GM19025 (cell line): ENCODE measurements at regions not wholly inside any gene's neighbourhood (a gene's known extent, or its start where the extent isn't known, plus 50 kb on each side); places are given as distances from the start of the nearest gene placed in this dataset.
A peak's percentile ranks its signal among the peaks of the same experiment; 100 is the strongest.

Experiments used
- ATAC-seq: cut with Tn5 transposase; IDR thresholded peaks from one replicate; pipeline ENCODE4 v1.9.1; 2021; ENCODE audit warnings: mild to moderate bottlenecking, low read depth, moderate library complexity; ENCODE audit not compliant: unreplicated experiment

DNA sequence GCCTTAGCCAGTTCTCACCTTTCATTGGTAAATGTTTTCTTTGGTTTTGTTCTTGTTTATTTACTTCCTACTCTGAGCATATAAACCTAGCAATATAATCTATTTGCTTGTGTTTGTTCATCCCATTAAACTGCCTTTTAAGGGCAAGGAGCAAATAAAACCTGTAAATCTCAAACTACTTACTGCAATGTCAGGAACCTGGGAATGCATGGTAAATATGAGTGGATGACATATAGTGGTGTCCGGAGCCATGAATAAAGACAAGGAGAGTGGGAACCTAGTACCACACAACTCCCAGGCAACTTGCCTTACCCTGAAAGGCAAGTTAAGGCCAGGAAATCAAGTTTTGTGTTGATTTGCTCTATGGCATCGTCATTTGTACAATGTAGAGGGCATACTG lies 1133.7 kb upstream of the NCAM2 start:
- ATAC-seq, result no peak

DNA sequence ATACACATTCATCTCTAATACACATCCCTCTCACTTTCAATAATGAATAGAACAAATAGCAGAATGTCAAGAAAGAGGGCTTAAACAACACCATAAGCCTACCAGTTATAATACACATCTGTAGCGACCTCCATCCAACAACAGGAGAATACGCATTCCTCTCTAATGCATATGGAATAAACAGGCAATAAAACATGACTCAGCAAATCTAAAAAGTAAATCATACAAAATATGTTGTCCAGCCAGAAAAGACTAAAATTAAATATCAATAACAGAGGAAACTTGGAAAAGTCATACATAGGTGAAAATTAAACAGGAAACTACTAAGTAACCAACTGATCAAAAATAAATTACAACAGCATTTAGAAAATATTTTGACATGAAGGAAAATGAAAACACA lies 1127.5 kb upstream of the NCAM2 start:
- ATAC-seq, result no peak

DNA sequence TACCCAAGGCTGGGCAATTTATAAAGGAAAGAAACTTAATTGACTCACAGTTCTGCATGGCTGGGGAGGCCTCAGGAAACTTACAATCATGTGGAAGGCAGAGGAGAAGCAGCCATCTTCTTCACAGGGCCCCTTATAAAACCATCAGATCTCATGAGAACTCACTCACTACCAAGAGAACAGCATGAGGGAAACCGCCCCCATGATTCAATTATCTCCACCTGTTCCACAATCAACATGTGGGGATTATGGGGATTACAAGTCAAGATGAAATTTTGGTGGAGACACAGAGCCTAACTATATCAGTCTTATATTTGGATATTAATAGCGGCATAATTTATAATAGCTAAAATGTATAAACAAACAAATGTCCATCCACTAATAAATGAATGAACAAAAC lies 1123.7 kb upstream of the NCAM2 start:
- no peak for ATAC-seq

DNA sequence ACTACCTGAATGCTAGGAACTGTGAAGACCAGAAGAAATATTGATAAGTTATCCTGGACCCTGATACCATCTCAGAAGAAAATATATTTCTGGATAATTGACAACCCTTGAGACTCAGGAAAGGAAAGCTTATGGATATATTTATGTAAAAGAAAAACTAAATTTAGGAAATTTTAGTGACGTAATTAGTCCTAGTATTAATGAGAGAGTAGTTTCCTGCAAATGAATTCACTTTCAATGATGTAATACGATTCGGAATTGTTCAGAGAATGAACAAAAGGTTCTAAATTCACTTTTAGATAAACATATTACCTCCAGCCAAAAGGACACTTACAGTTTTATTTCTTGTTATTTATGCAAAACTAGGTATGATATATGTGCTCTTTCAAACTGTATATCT lies 1120.1 kb upstream of the NCAM2 start:
- no peak for ATAC-seq

DNA sequence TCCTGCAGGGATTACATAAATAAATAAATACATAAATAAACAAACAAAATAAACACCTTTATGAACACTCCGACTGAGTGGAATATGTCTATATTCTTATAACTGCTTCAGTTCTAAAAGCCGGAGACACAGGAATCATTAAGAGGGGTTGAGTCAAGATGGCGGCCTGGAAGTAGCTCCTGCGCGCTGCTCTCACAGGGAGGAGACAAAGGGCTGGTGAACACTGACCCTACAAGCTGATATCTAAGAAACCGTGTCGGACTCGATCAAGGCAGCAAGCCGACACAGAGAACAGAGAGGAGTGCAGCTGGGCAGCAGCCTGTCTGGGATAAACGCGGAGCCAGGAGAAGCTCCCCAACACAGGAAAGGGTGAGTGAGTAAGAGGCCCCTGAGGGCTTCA lies 1098.6 kb upstream of the NCAM2 start:
- no peak for ATAC-seq

DNA sequence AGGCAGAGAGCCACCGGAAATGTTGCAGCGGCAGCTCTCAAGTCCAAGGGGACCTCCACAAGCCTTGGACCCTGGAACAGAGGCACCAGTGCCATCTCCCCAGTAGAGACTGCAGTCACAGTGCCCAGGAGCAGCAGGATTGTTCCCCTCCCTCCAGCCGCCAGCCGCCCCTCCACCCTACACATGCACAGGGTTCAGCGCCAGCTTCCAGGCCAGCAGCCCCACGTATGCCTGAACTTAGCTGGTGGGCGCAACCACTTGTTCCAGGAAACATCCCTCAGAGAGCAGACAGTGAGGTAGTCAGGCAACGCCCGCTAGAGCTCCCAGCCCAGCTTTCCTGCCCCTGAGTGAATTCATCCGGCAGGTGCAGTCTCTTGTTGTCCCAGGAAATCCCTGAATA lies 1098.1 kb upstream of the NCAM2 start:
- ATAC-seq, result no peak

DNA sequence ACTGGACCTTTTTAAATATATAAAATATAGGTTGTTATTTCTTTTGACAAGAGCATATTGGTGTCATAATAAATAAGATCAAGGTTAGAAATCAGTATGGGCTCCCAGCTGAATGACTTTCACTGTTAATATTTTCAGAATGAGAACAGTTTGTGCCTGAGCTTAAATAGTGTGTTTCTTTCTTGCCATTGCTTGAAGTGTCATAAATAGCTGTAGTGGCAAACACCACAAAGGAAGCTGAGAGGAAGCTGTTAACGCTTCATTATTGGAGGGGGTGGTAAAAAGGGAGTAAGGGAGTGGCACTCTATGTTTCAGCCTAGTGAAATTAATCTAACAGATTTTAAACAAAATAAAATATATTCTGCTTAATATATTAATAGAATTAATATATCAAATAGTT lies 1089.8 kb upstream of the NCAM2 start:
- ATAC-seq, result no peak

DNA sequence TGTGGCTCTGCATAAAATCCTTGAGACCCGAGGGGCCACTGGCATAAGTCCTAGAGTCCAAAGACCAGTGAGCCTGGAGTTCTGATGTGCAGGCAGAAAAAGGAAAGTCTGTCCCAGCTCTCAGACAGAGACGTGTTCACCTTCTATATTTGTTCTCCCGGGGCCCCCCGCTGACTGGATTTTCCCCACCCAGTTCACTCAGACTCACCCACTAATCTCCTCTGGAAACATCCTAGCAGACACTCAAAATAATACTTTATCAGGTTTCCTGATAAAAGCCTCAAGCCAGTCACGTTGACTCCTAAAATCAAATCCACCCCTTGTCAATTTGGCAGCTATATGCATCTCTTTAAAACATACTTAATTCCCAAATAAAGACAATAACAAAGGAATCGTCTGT lies 1084.2 kb upstream of the NCAM2 start:
- ATAC-seq, result no peak

DNA sequence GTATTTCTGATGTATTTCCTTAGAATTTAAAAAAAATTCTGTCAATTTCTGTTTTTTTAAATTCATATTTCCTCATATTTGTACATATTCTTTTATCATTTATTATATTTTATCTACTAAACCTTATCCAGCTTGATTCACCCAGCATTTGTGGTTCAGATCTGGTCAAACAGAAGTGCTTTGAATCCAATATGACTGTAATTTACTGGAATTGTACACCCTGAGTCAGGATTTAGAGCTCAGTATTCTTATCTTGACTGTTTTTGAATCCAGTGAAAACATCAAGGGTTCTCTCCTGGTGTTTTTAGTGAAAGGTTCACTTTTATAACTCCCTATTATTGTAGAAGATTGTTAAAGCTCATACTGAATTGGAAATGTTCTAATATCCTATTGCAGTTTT lies 1077.0 kb upstream of the NCAM2 start:
- ATAC-seq, result no peak

DNA sequence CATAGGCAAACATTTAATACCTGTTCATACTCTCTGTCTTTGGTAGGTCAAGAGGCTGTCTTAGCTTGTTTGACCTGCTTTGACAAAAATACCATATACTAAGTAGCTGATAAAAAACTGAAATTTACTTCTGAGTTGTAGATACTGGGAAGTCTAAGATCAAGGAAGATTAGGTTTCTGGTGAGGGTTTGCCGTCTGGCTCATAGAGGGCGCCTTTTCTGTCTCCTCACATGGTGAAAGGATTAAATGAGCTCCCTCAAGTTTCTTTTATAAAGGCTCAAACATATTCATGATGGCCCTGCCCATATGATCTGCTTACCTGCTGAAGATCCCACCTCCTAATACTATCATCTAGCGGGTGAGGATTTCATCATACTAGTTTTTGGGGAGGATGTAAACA lies 1076.1 kb upstream of the NCAM2 start:
- no peak for ATAC-seq

DNA sequence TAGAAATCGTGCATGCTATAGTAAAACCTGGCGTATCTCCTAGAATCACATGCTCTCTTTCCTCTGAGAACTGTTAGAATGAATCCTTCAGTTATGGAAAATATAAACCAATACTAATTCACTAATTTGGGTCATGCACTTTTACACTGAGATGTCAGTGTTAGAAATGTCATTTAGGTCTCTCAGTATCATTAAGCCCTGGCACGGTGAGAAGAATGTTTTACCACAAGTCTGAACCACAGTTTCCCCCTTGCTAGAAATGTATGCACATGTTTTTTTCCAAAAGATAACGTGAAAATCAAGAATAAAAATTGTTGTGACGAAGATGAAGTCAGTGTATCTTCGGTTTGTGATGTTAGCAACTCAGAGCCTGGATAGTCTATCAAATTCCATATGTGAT lies 1062.7 kb upstream of the NCAM2 start:
- ATAC-seq, result no peak

DNA sequence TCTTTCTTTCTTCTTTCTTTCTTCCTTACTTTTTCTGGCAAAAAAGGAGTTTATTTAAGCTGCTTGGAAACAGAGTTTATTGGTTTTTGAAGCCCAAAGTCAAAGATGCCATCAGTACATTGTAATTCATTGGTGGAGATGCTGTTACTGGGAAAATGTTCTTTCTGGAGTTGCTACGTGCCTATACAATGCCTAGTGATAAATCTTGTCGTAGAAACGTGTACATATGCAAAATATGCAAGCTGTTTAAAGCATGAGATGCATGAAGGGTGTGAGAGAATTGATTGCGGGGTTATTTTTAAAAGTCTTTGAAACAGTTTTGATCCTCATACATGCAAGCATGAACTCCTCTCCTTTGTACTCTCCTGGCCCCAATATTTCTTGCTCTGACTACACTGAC lies 1060.6 kb upstream of the NCAM2 start:
- ATAC-seq, result no peak

DNA sequence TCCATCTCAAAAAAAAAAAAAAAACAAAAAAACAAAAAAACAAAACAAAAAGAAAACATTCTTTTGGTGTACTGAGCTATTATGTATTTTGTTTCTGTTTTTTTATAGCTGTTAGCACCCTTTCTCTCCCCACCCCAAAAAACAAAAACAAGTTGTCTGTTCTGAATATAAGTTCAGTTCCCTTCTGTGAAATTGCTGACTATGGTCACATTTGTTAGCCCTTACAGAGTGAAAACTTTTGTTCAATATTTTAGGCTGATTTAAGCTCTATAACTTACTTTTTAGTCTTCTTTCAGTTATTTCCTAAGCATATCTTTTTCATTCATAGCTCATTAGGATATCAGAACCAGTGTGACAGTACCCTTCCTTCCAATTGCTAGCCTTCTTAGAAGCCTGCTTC lies 1056.6 kb upstream of the NCAM2 start:
- no peak for ATAC-seq

DNA sequence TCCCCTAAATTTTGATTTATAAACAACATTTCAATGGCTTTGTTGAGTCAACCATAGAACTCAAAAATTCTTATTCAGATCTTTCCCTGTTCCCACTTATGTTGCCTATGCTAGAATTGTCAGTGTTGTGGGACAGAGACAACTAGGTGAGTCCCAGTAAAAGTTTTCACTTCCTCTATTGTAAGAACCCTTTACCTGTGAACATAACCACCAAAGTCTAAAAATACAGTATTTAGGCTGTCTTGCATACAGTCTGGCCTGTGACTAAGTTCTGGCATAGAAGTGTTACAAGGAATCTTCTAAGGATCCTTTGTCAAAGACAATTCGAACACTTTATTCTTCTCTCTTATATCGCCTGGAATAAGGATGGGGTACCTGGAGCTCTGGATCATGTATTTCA lies 1047.9 kb upstream of the NCAM2 start:
- ATAC-seq, result no peak

DNA sequence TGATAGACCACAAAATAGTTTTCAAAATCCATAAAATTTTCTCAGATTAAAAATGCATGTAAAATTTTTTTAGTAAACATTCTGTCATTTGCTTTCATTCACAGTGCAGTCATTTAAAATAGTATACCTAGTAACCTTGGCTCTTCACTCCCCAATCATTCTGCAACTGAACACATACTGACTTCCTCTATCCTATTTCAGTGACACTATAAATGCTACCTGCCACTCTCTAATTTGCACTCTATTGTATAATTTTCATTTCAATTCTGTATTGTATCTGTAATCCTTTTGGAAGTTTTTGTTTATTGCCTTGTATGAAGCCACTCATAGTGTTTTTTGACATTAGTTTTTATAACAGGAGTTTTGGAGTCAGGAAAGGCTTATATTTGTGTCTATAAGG lies 1029.1 kb upstream of the NCAM2 start:
- ATAC-seq, result no peak

DNA sequence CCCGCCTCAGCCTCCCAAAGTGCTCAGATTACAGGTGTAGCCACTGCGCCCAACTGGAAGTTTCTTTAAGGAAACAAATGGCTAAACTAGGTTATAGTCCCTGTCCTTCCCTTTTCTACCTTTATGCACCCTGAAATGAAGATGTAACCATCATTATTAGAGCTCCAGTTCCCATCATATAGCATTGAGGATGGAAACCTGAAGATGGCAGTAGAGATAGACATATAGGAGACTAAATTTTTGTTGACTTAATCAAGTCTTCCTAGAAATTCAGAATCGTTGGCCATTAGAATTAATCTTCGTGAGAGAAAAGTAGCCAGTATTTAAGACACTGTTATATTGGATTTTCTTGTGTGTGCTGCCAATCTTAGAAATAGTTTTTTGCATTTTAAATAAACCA lies 1016.3 kb upstream of the NCAM2 start:
- ATAC-seq, result no peak

DNA sequence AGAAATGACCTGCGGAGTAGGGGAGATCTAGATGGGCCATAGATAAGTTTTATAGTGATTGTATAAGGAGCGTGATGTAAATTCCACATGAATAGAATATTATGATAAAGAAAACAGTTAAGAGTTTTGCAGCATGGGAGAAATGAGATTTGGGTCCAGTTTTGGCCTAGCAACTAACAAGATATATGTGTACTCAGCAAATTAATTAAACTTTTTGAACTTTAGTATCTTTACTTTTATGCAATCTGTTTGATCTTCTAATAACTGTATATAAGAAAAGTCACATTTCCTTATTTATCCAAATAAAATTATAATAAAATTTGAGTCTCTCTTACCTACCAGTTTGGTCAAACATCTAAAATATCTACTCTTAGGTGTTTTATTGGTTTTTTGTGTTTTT lies 1011.8 kb upstream of the NCAM2 start:
- no peak for ATAC-seq

DNA sequence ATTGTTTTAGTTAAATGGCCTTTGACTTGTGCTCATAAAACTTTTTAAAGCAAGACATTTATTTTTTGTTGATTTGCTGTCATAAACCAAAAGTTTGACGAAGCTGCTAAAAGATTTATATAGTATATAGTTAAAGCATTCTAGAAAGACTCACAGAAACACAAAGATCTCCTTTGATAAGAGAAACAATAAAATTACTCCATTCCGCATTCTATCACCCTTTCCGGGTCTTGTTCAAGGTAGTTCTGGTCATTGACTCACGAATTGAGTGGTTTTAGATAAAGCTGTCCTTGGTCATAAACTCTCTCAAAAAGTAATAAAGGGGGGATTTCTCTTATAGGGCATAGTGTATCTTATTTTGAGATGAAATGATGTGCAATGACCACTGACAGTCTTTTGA lies 1010.5 kb upstream of the NCAM2 start:
- no peak for ATAC-seq

DNA sequence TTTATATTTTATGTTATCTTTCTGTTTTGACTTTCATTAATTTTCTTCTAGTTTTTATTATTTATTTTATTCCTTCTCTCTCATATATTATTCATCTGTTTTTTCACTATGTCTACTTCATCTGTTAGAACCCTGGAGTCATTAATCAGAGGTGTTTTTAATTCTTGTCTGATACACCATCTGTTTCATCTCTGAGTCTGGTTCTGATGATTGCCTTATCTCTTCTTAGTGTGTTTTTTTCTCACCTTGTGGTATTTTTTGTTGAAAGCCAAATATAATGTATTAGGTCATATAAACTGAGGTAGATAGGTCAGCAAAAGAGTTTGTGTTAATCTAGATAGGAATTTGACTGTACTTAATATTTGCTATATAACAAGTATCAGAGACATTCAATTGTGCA lies 1005.7 kb upstream of the NCAM2 start:
- ATAC-seq, result no peak

DNA sequence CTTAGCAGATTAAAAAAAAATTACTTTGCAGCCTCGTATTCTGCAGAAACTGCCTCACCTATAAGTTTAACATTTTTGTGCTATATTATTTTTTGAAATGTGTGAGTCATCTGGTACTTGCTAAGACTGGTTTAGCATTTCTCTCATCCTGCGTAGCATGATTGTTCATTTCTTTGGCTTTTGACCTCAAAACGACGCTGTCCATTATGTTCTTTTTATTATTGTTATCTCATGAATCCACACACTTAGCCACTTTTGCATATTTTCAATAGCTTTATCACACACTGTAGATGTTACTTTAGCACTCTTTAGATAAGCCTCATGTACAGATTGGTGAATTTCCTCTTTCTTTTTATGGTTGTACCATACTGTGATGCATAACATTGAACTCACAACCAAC lies 1004.9 kb upstream of the NCAM2 start:
- no peak for ATAC-seq

DNA sequence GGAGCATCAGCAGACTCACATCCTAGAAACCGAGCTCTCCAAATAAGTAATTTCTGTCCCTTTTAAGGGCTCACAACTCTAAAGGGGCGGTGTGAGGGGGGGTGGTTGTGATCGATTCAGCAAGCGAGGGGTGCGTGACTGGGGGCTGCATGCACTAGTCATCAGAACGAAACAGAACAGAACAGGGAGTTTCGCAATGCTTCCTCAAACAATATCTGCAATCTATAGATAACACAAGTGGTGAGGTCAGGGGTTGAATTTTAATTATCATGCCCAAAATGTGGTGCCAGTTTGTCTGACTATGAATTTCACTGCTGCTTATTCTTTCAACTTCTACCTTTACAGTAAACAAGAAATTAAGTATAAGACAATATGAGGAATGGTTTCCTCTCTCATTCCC lies 1003.0 kb upstream of the NCAM2 start:
- no peak for ATAC-seq

DNA sequence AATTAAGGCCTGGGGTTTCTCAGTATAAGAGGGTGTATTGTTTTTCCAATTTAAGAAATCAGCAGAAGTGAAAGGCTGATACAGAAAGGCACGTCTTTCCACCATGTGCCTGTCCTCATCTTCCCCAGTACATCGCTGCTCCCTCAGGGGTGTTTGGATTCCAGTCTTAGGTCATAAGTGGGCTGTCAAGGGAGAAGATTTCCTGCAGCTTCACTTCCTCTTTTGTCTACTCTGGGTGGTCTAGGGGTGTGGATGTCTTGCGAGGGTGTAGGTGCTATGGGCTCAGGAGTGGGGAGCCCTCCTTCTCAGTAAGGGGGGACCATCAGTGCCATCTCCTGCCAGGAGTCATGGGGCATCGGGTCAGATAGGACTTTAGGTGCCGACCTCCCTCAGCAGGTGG lies 999.8 kb upstream of the NCAM2 start:
- no peak for ATAC-seq

DNA sequence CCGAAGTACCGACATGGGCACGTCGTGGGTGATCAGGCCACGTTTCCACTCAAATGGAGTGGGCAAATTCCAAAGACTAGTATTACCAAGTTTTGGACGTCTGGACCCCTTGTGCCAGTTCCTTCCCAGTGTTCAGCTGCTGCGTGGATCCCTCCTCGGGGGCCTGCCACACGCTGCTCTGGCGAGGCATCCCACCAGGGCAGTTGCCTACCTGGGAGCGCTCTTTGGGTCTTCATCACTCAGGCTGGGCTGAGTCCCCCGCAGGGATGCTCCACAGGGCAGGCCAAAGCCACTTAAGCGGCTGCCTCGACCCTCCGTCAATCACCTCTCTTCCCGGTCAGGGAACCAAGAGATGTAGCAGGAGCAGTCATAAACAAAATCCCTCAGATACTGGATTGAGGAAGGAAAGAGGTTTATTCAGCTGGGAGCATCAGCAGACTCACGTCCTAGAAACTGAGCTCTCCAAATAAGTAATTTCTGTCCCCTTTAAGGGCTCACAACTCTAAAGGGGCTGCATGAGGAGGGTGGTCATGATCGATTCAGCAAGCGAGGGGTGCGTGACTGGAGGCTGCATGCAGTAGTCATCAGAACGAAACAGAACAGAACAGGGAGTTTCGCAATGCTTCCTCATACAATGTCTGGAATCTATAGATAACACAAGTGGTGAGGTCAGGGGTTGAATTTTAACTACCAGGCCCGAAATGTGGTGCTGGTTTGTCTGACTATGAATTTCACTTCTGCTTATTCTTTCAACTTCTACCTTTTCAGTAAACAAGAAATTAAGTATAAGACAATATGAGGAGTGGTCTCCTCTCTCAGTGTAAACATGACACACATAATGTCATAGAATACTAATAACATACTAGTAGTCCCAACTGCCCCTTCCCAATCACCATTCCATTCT lies 998.6 kb upstream of the NCAM2 start:
- peak; percentile 59 for ATAC-seq
